Endothelial cell of hepatic sinusoid (primary cell): ENCODE measurements at regions not wholly inside any gene's neighbourhood (a gene's known extent, or its start where the extent isn't known, plus 50 kb on each side); places are given as distances from the start of the nearest gene placed in this dataset.
"Not testable (repeated sequence)": the region's sequence is repeated elsewhere in the genome, so short reads cannot be mapped to it uniquely, and the experiment has no call there.

Source experiments
- in situ Hi-C: cut with HindIII; loops from 2 replicates; pipeline ENCODE4 v1.10.0; 2017; ENCODE audit warnings: low sequenced_read_pairs

- in situ Hi-C loops = no loop called here
Measured at GRCh38 chr16:52113533-52114183, 433.3 kb downstream of the TOX3 start.

DNA sequence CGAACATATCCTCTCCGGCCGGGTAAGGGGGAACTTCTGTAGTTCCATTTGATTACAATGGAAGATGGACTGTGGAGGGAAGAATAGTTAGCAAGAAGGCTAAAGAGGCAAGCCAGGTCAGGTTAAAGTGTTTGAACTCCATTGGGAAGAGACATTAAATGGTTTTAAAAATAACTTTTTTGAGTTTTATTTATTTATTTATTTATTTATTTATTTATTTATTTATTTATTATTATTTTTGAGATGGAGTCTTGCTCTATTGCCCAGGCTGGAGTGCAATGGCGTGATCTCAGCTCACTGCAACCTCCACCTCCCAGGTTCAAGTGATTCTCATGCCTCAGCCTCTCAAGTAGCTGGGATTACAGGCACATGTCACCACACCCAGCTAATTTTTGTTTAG lies 441.9 kb downstream of the TOX3 start:
- in situ Hi-C loops = not testable (repeated sequence)

DNA sequence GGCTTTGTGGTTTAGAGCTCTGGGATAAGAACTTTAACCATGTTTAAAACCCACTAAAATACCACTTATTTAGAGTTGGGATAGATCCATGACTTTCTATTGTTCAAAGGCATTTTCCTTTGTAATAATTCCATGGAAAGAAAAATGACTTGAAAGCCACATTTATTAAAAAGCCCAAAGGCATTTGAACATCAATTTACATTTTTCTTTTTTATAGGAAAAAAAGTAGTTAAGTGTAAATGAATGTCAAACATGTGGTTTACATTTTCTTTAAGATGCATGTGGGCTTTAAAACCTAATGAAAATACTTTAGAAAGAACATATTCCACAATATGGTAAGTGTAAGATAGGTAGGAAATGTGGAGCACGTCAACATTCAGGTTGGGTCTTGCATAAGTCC lies 443.2 kb downstream of the TOX3 start:
- in situ Hi-C loops = no loop called here

DNA sequence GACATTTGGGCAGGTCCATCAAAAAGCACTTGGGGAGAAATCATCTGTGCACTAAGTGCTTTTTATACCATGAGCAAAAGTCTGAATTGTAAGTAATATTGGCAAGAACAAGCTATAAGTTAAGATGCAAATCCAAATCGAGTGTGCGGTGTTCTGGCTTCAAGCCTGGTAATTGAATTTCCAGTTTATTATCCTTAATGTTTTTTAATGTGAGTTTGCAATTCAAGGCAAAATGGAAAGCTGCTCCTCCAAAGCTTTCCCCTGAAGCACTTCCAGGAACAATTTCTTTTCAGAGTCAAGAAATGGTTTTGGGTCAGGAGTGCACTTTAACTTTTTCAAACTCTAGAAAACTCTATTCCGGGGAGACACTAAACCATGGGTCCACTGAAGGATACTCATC lies 445.7 kb downstream of the TOX3 start:
- in situ Hi-C loops = no loop called here

GRCh38 chr16:52099382-52099781 lies 447.6 kb downstream of the TOX3 start:
- in situ Hi-C loops = no loop called here

DNA sequence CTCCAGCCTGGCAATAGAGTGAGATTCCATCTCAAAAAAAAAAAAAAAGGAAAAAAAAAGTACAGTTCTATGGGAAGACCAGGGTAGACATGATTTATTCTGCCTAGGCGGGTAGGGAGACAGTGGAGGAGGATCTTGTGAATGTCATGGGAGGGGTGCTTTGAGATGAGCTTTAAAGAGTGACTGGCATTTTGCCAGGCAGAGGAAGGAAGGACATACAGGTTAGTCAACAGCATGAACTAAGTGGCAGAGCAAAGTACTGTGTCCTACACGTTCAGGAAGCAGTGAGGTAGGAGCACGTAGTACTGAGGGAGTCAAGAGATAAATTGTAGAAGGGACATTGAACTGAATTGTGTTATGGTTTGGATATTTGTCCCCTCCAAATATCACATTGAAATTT lies 451.5 kb downstream of the TOX3 start:
- in situ Hi-C loops = no loop called here

GRCh38 chr16:52092126-52092525 lies 454.8 kb downstream of the TOX3 start:
- in situ Hi-C loops = no loop called here

DNA sequence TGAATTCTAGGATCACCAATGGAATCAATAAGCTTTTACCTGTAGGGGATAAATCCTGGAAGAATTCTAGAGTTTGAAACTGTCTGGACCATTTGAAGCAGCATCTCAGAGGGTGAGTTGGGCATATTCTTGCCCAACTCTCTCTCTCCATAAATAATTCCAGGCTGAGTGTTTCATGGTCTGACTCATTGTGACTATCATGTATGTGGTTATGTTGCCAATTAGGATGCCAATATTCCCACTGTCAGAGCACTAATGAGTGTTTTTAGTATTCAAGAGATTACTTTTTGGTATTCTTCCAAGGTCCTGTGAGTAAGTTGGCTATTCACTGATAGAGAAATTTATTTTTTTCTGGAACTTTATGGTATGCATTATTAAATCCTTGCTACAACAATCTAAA lies 456.9 kb downstream of the TOX3 start:
- in situ Hi-C loops = no loop called here

DNA sequence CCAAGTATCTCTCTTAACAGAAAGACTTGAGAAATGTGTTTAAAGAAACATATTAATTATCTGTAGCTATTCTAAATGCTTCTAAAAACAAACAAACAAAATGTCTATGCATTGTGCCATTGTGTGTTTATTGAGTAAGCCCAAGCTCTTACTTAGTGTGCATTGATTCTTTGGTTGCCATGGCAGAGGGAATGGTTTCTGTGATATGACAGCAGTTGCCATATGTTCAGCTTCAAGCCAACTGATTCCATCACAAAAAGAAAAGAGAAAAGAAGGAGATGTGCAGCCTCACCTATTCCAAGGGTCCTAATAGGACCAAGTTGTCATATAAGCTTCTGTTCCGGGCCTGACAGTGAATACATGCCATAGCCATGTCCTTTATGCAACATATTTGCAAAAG lies 457.5 kb downstream of the TOX3 start:
- in situ Hi-C loops = no loop called here

GRCh38 chr16:52086901-52087300 lies 460.0 kb downstream of the TOX3 start:
- in situ Hi-C loops = no loop called here

- in situ Hi-C loops = no loop called here
Measured at GRCh38 chr16:52078716-52079655, 468.0 kb downstream of the TOX3 start.

DNA sequence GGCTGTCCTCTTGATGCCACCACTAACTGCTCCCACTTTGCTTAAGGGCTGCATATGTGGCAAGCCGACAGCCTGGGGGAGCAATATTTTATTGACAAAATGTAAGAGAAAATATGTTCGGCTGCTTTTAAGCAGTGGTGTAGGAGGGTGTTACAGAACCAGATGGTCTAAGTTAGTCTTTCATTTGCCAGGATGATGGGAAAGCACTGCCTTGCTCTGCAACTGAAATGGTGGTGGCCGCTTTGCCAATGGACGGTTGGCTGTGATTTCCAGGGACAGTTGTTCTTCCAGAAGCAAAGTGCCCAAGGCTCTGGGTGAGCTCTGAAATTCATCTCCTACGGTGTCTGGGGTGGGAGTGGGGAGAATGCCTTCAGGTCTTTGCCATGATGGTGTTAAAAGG lies 469.3 kb downstream of the TOX3 start:
- in situ Hi-C loops = no loop called here

DNA sequence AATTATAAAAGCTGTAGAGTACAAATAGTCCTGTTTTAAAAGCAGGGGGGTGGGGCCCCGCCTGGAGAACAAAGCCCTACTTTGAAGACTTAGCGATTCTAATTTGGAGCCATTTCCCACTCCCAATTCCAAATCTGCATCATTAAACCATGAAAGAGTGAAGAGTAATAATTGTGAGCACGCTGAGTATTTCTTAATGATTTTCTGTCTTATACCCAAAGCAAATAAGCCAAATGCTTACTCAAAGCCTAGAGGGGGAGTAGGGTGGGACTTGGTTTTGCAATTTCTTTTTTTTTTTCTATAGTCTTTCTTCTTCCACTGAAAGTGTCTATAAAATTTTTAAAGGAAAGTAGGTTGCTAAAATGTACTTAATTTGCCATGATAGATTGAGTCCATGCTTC lies 470.1 kb downstream of the TOX3 start:
- in situ Hi-C loops = no loop called here

DNA sequence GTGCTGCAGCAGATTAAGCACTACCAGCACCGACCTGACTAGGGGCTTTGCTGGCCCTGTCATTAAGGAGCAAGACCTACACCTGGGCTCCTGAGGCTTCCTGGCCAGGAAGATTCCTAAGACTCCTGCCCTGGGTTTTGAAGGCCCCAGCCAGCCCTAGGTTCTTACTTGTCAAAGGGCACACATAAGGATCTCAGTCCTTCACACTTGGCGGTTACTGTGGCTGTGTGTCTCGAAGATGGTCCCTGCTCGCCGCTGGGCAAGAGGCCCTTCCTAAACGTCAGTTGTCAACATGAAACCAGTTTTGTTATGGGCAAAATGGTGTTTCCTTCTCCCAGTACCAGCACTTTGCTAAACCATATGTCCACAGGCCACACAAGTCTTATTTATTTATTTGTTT lies 470.6 kb downstream of the TOX3 start:
- in situ Hi-C loops = no loop called here

DNA sequence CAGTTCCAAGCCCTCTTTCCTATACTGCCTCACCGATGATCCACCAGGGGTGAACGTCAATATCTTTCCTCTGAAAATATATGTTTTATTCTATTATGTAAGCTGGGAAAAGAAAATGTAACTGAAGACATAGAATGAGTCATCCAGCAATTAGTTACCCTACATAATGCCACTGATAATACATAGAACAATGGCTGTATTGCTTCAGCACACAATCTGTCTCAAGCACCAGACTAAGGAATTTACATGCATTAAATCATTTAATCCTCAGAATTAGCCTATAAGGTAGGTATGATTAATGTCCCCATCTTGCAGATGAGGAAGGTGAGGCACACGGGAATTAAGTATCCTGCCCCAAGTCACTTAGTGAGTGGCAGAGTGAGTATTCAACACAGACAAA lies 472.8 kb downstream of the TOX3 start:
- in situ Hi-C loops = no loop called here

DNA sequence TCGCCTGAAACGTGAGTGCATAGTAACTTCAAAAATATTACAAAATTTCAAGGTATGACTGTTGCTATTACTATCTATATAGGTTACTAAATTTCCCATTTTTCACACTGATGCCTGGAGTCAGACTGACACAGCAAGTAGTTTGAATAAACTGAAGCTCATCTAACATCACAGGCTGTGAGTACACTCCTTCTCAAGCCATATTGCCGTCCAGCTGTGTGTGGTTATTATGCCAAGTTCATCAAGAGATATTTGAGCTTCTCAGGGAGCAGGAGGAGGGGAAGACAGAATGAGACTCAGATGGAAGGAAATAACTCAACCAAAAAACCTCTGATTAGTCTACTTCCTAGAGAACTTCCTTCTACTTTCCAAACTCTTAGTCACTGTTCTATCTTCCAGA lies 473.9 kb downstream of the TOX3 start:
- in situ Hi-C loops = no loop called here

DNA sequence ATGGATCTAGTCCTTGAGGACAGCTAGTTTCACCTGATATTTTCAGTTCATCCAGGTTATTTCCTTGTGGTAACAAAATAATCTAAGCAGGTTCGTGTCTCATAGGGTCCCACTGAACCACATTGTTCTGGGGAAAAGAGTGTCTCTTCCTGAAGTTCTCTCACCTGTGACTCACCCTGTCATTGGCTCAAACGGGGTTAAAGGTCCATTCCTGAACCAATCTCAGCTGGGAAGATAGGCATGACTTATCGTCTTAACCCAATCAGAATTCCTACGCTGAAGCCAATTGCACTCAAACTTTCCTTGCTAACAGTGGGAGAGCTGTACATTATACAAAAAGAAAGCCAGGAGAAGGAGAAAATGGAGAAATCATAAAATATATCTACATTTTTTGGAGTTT lies 475.8 kb downstream of the TOX3 start:
- in situ Hi-C loops = no loop called here

GRCh38 chr16:52070341-52071057 lies 476.4 kb downstream of the TOX3 start:
- in situ Hi-C loops = no loop called here

GRCh38 chr16:52069866-52070265 lies 477.1 kb downstream of the TOX3 start:
- in situ Hi-C loops = no loop called here

DNA sequence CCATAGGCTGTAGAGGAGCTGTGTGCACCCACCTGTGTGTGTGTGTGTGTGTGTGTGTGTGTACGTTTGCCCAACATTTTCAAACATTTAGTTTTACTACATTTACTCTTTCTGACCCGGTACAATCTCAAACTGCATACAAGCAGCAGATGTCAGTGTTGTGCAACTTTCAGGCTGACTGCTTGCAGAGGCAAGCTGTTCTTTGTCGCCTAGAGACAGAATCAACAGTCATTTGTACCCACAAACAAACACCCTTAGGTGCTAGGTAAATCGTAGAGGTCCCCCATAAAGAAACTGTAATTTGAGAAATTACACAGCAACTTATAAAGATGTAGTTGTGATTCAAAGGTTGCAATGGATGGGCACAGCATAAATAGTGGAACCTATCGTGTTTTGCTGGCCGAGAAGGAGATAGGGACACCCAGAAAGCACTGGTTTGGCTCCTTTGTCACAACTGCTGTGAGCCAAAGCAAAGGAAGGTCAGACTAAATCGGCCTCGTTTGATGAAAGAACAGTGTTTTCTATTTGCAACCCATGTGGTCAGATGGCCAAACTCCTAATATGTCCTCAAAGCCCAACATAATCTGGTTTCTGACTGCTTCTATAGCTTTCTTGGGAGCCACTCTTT lies 478.4 kb downstream of the TOX3 start:
- in situ Hi-C loops = no loop called here

GRCh38 chr16:52066962-52067361 lies 480.0 kb downstream of the TOX3 start:
- in situ Hi-C loops = no loop called here
